ENCODE measurements at regions not wholly inside any gene's neighbourhood (a gene's known extent, or its start where the extent isn't known, plus 50 kb on each side); places are given as distances from the start of the nearest gene placed in this dataset.

- DNase-seq (no peak), ATAC-seq (no peak)
- peaks cover 0 to 7% of the 10 kb centered on the region in 2 donors for H3K27me3 ChIP-seq
- H3K9me3 ChIP-seq = no peaks in the 10 kb centered on the region
- no peak overlapping the region for H3K27ac ChIP-seq
- no peak overlapping the region for H3K4me3 ChIP-seq
- H3K4me1 ChIP-seq = no peaks in the 10 kb centered on the region
- TF ChIP-seq CTCF (IDR thresholded peaks at IDR 0.05) (no peak), POLR2A (IDR thresholded peaks at IDR 0.05) (no peak)
- intact Hi-C loops (cut with DNase I) = no loop called here
- WGBS (ENCODE audit: insufficient coverage, low coverage, low lambda C conversion rate, missing lambda C conversion rate) = 36% methylated on average over 1 of the region's 1 CpG
- no peaks in the 10 kb centered on the region for H3K36me3 ChIP-seq
These were observed 106.1 kb upstream of the DIPK2B start for GRCh38 chrX:45306794-45307193.

- WGBS (ENCODE audit: insufficient coverage, low coverage, low lambda C conversion rate, missing lambda C conversion rate) = 60% methylated on average over 1 of the region's 2 CpGs
- intact Hi-C loops (cut with DNase I) = no loop called here
- no peaks in the 10 kb centered on the region for H3K4me1 ChIP-seq
- TF ChIP-seq CTCF (IDR thresholded peaks at IDR 0.05) = no peak
- TF ChIP-seq POLR2A (IDR thresholded peaks at IDR 0.05) = no peak
- no peaks in the 10 kb centered on the region for H3K36me3 ChIP-seq
- DNase-seq = no peak
- no peak overlapping the region for H3K27ac ChIP-seq
- no peak for ATAC-seq
- H3K27me3 ChIP-seq = no peaks in the 10 kb centered on the region
- no peak overlapping the region for H3K4me3 ChIP-seq
- H3K9me3 ChIP-seq = no peaks in the 10 kb centered on the region
These were observed 100.0 kb upstream of the DIPK2B start for GRCh38 chrX:45300638-45301037.

- ATAC-seq (no peak), DNase-seq (no peak)
- no peak overlapping the region for H3K27ac ChIP-seq
- no peaks in the 10 kb centered on the region for H3K27me3 ChIP-seq
- 25% methylated on average over 3 of the region's 3 CpGs for whole genome bisulfite sequencing (ENCODE audit: insufficient coverage, low coverage, low lambda C conversion rate, missing lambda C conversion rate)
- H3K4me3 ChIP-seq = no peak overlapping the region
- intact Hi-C loops (cut with DNase I) = no loop called here
- no peaks in the 10 kb centered on the region for H3K9me3 ChIP-seq
- no peaks in the 10 kb centered on the region for H3K36me3 ChIP-seq
- H3K4me1 ChIP-seq = no peaks in the 10 kb centered on the region
- TF ChIP-seq POLR2A (IDR thresholded peaks at IDR 0.05) = no peak
- no peak for TF ChIP-seq CTCF (IDR thresholded peaks at IDR 0.05)
These were observed 94.7 kb upstream of the DIPK2B start for GRCh38 chrX:45295259-45295986.

- H3K4me1 ChIP-seq = no peaks in the 10 kb centered on the region
- intact Hi-C loops (cut with DNase I) = no loop called here
- DNase-seq (no peak), ATAC-seq (no peak)
- H3K27me3 ChIP-seq = peaks cover 0 to 3% of the 10 kb centered on the region in 2 donors
- 50% methylated on average over 1 of the region's 1 CpG for WGBS (ENCODE audit: insufficient coverage, low coverage, low lambda C conversion rate, missing lambda C conversion rate)
- H3K27ac ChIP-seq = no peak overlapping the region
- no peaks in the 10 kb centered on the region for H3K36me3 ChIP-seq
- H3K9me3 ChIP-seq = no peaks in the 10 kb centered on the region
- TF ChIP-seq CTCF (IDR thresholded peaks at IDR 0.05) = no peak
- TF ChIP-seq POLR2A (IDR thresholded peaks at IDR 0.05) = no peak
- no peak overlapping the region for H3K4me3 ChIP-seq
These were observed 73.9 kb upstream of the DIPK2B start for GRCh38 chrX:45274576-45274975.
